ENCODE measurements at regions not wholly inside any gene's neighbourhood (a gene's known extent, or its start where the extent isn't known, plus 50 kb on each side); places are given as distances from the start of the nearest gene placed in this dataset.

DNA sequence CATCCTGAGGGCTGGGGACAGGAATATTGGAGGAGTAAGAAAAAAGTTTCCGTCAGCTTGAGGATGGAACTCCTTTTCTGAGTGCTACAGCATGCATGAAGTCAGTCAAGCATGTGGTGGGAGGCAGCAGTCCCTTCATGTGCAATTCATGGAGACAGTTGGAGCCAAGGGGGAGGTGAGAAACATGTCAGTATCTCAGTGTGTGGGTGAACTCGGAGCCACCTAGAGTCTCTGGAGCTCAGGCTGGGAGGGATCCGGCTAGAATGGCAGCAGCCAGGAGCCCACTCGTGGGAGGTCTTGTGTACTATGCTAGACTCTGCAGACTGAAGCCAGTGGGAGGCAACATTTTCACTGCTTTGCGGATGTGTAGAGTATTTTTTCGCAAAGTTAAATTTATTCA, 60.3 kb downstream of the AVPR1A start:
- H3K9me3 Mint-ChIP-seq (ENCODE audit: unreplicated experiment) = no peaks in the 10 kb centered on the region
- H3K27ac Mint-ChIP-seq (ENCODE audit: unreplicated experiment) = no peak overlapping the region
- no peaks in the 10 kb centered on the region for H3K27me3 Mint-ChIP-seq (ENCODE audit: unreplicated experiment)
- TF ChIP-seq, protein P1, sequence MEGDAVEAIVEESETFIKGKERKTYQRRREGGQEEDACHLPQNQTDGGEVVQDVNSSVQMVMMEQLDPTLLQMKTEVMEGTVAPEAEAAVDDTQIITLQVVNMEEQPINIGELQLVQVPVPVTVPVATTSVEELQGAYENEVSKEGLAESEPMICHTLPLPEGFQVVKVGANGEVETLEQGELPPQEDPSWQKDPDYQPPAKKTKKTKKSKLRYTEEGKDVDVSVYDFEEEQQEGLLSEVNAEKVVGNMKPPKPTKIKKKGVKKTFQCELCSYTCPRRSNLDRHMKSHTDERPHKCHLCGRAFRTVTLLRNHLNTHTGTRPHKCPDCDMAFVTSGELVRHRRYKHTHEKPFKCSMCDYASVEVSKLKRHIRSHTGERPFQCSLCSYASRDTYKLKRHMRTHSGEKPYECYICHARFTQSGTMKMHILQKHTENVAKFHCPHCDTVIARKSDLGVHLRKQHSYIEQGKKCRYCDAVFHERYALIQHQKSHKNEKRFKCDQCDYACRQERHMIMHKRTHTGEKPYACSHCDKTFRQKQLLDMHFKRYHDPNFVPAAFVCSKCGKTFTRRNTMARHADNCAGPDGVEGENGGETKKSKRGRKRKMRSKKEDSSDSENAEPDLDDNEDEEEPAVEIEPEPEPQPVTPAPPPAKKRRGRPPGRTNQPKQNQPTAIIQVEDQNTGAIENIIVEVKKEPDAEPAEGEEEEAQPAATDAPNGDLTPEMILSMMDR (IDR thresholded peaks at IDR 0.05; ENCODE audit: partially characterized antibody, unreplicated experiment) = no peak
- no peak for DNase-seq
- H3K4me1 Mint-ChIP-seq (ENCODE audit: low read depth, unreplicated experiment) = peaks cover 4% of the 10 kb centered on the region
- no peak overlapping the region for H3K4me3 Mint-ChIP-seq (ENCODE audit: unreplicated experiment)
- peaks cover 5% of the 10 kb centered on the region for H3K36me3 Mint-ChIP-seq (ENCODE audit: unreplicated experiment)

DNA sequence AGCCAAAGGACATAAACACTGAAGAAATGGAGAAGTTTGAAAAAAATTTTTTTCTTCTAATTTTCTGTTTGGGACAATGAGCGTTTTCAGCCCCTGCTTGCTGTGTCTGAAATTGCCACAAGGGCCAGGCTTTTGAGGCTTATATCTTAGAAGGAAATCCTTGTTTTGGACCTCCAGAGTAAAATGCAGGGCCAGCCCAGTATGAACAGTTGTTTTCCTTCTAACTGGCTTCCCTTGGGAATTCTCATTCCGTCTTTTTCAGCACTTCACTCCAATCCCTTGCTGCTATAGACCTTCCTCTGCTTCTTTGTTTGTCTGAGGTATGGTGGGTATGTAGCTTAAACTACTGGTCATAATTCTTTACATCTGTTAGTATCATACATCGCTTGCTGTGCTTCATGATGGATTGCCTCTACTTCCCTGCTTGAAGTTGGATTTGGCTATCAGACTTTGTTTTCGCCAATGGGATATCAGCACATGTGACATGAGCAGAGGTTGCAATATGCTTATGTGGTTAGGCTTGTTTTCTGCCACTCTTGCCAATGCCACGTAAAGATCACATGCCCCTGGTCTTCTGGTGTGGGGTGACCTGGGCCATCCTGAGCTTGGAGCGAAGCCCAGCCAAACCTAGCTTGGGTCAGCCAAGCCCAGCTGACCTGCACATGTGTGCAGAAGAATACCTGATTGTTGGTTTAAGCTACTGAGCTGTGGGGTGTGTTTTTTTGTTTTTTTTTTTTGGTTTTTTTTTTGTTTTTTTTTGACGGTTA, 64.7 kb downstream of the AVPR1A start:
- no peaks in the 10 kb centered on the region for H3K9me3 Mint-ChIP-seq (ENCODE audit: unreplicated experiment)
- no peak for DNase-seq

DNA sequence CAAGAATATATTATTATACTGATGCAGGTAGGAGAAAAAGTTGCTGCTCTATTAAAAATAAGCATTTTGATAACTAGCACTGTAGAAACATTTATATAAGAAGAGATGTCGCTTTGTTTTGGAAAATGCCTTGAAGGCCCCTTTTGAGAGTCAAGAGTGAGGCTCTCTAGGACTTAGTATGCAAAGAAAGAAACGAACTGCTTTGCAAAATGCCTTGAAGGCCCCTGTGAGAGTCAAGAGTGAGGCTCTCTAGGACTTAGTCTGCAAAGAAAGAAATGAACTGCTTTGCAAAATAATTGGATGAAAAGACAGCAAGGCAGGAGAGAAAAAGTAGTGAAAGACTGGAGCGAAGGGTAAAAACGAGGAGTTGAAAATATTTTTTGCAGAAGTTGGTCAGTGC, 65.9 kb downstream of the AVPR1A start:
- no peak overlapping the region for H3K4me3 Mint-ChIP-seq (ENCODE audit: unreplicated experiment)
- H3K36me3 Mint-ChIP-seq (ENCODE audit: unreplicated experiment) = peaks cover 5% of the 10 kb centered on the region
- no peaks in the 10 kb centered on the region for H3K27me3 Mint-ChIP-seq (ENCODE audit: unreplicated experiment)
- no peaks in the 10 kb centered on the region for H3K9me3 Mint-ChIP-seq (ENCODE audit: unreplicated experiment)
- no peak overlapping the region for H3K27ac Mint-ChIP-seq (ENCODE audit: unreplicated experiment)
- TF ChIP-seq, protein P1 (IDR thresholded peaks at IDR 0.05; ENCODE audit: partially characterized antibody, unreplicated experiment) = no peak
- H3K4me1 Mint-ChIP-seq (ENCODE audit: low read depth, unreplicated experiment) = peaks cover 14% of the 10 kb centered on the region
- DNase-seq = no peak

More for the DNA sequence above, 64.7 kb downstream of the AVPR1A start:
- H3K27me3 Mint-ChIP-seq (ENCODE audit: unreplicated experiment) = no peaks in the 10 kb centered on the region
- TF ChIP-seq, protein P1 (IDR thresholded peaks at IDR 0.05; ENCODE audit: partially characterized antibody, unreplicated experiment) = no peak
- H3K4me1 Mint-ChIP-seq (ENCODE audit: low read depth, unreplicated experiment) = peaks cover 14% of the 10 kb centered on the region
- no peak overlapping the region for H3K4me3 Mint-ChIP-seq (ENCODE audit: unreplicated experiment)
- no peak overlapping the region for H3K27ac Mint-ChIP-seq (ENCODE audit: unreplicated experiment)
- H3K36me3 Mint-ChIP-seq (ENCODE audit: unreplicated experiment) = peaks cover 5% of the 10 kb centered on the region

DNA sequence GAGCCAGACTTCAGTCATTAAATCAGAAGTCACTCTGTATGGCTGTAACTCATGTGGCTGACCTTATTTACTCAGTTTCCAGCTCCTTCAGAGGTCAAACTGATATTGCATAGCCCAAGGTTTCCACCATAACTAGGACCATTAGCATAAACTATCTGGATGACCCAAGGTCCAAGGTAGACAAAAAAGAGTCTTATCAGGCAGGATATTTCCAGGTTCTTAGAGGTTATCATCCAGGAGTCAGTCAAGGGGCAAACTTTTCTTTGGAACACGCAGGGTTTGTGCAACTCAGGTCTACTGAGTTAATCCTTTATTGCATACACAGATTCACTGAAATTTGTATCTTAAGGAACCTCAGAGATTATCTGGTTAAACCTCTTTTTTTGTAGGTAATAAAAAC, 66.5 kb downstream of the AVPR1A start:
- H3K27ac Mint-ChIP-seq (ENCODE audit: unreplicated experiment) = no peak overlapping the region
- TF ChIP-seq, protein P1 (IDR thresholded peaks at IDR 0.05; ENCODE audit: partially characterized antibody, unreplicated experiment) = no peak
- no peaks in the 10 kb centered on the region for H3K9me3 Mint-ChIP-seq (ENCODE audit: unreplicated experiment)
- H3K27me3 Mint-ChIP-seq (ENCODE audit: unreplicated experiment) = no peaks in the 10 kb centered on the region
- DNase-seq = no peak
- peaks cover 5% of the 10 kb centered on the region for H3K36me3 Mint-ChIP-seq (ENCODE audit: unreplicated experiment)
- peaks cover 14% of the 10 kb centered on the region for H3K4me1 Mint-ChIP-seq (ENCODE audit: low read depth, unreplicated experiment)
- no peak overlapping the region for H3K4me3 Mint-ChIP-seq (ENCODE audit: unreplicated experiment)

DNA sequence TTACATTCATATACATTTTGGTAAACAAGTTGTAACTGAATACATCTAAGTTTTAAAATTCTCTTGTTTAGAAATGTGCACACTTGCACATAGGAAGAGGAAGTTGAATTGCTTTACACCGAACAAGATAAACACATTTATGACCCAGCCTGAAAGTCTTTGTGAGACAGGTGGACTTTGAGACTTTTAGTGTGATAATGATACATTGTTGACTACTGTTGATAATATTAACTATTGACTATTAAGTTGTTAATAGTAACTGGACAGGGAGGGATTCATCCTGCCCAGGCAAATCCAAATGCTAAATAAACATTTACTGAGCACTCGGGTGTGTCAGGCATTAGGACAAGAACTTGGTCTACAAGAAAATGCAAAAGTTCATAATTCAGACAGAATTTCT, 68.0 kb downstream of the AVPR1A start:
- no peaks in the 10 kb centered on the region for H3K36me3 Mint-ChIP-seq (ENCODE audit: unreplicated experiment)
- no peaks in the 10 kb centered on the region for H3K27me3 Mint-ChIP-seq (ENCODE audit: unreplicated experiment)
- H3K9me3 Mint-ChIP-seq (ENCODE audit: unreplicated experiment) = no peaks in the 10 kb centered on the region
- no peak overlapping the region for H3K4me3 Mint-ChIP-seq (ENCODE audit: unreplicated experiment)
- no peak for DNase-seq
- H3K4me1 Mint-ChIP-seq (ENCODE audit: low read depth, unreplicated experiment) = peaks cover 14% of the 10 kb centered on the region
- TF ChIP-seq, protein P1 (IDR thresholded peaks at IDR 0.05; ENCODE audit: partially characterized antibody, unreplicated experiment) = no peak
- no peak overlapping the region for H3K27ac Mint-ChIP-seq (ENCODE audit: unreplicated experiment)

Measured in glutamatergic neuron (in vitro differentiated cells).